BLaER1 treated with 17β-estradiol and CSF1 and Interleukin-3, amounts not matched to agents 10 nM and 100 nM (cell line): ENCODE measurements at regions not wholly inside any gene's neighbourhood (a gene's known extent, or its start where the extent isn't known, plus 50 kb on each side); places are given as distances from the start of the nearest gene placed in this dataset.

Experiments used
- H3K27ac ChIP-seq, 11 experiments: shearing (Covaris generic); formaldehyde crosslinking; 2 replicates each; pipeline ENCODE4 v1.8.1; 2022
- H3K27me3 ChIP-seq, 11 experiments: shearing (Covaris generic); formaldehyde crosslinking; 2 replicates each; pipeline ENCODE4 v1.8.1; 2022
- H3K36me3 ChIP-seq, 11 experiments: shearing (Covaris generic); formaldehyde crosslinking; 2 replicates each; pipeline ENCODE4 v1.8.1; 2022
- H3K4me1 ChIP-seq, 10 experiments: shearing (Covaris generic); formaldehyde crosslinking; 2 replicates each; pipeline ENCODE4 v1.8.1; 2022
- H3K4me2 ChIP-seq, 11 experiments: shearing (Covaris generic); formaldehyde crosslinking; 2 replicates each; pipeline ENCODE4 v1.8.1; 2022
- H3K4me3 ChIP-seq, 10 experiments: shearing (Covaris generic); formaldehyde crosslinking; 2 replicates each; pipeline ENCODE4 v1.8.1; 2022
- H3K9ac ChIP-seq, 11 experiments: shearing (Covaris generic); formaldehyde crosslinking; 2 replicates each; pipeline ENCODE4 v1.8.1; 2022
- H3K9me3 ChIP-seq, 11 experiments: shearing (Covaris generic); formaldehyde crosslinking; replicated peaks in 1 of 11; 2 replicates each; pipeline ENCODE4 v1.8.1; 2022
- H4K20me1 ChIP-seq, 11 experiments: shearing (Covaris generic); formaldehyde crosslinking; 2 replicates each; pipeline ENCODE4 v1.8.1; 2022
- Cebpa-rat ChIP-seq, 11 experiments: shearing (Covaris generic); IDR thresholded peaks; 2 replicates each; pipeline ENCODE4 v1.8.1; 2022

DNA sequence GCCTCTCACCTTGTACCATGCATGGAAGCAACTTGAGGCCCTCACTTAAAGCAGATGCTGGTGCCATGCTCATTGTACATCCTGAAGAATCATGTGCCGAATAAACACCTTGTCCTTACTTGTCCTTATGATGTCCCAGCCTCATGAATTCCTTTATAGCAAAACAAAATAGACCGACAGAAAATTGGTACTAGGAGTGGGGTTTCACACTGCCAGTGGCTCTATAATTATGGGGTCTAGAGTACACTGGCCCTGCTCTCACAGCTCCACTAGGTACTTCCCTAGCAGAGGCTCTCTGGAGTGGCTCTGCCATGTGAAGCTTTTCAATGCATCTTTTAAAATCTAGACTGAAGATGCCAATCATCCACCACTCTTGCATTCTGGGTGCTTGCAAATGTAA is 101.2 kb downstream of the HTR1B start:
- Histone ChIP-seq H3K4me1 (no peaks in the 10 kb centered on the region), H3K4me3 (no peak overlapping the region), H3K4me2 (no peak overlapping the region), H3K9ac (no peak overlapping the region), H4K20me1 (no peaks in the 10 kb centered on the region), H3K27me3 (no peaks in the 10 kb centered on the region), H3K27ac (no peak overlapping the region), H3K36me3 (no peaks in the 10 kb centered on the region), H3K9me3 (peaks cover 0 to 11% (median 0%) of the 10 kb centered on the region in 11 experiments; a peak in 2 of 22 replicates)
- TF ChIP-seq Cebpa-rat (IDR thresholded peaks at IDR 0.05) = no peak

DNA sequence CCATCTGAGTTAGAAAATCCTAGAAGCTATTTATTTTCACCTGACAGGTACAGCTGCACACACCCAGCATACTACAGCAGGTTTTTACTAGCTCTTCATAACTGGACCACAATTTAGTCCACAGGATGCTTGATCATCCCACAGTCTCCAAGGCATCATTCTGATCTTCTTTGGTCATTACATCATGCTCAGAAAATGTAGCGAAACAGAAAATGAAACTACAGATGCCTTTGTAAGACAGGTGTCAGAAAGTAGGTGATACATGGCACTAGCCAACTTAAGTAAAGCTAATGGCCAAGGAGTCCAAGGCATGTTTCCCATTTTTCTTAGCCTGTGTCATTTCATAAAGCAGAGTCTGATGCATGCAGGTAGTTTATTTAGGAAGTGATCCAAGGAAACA is 102.3 kb downstream of the HTR1B start:
- Histone ChIP-seq H3K4me3 (no peak overlapping the region), H3K36me3 (no peaks in the 10 kb centered on the region), H3K27me3 (no peaks in the 10 kb centered on the region), H3K4me1 (no peaks in the 10 kb centered on the region), H3K4me2 (no peak overlapping the region), H3K27ac (no peak overlapping the region), H3K9ac (no peak overlapping the region), H3K9me3 (peaks cover 0 to 11% (median 0%) of the 10 kb centered on the region in 11 experiments; a peak in 2 of 22 replicates), H4K20me1 (no peaks in the 10 kb centered on the region)
- TF ChIP-seq Cebpa-rat (IDR thresholded peaks at IDR 0.05) = no peak

DNA sequence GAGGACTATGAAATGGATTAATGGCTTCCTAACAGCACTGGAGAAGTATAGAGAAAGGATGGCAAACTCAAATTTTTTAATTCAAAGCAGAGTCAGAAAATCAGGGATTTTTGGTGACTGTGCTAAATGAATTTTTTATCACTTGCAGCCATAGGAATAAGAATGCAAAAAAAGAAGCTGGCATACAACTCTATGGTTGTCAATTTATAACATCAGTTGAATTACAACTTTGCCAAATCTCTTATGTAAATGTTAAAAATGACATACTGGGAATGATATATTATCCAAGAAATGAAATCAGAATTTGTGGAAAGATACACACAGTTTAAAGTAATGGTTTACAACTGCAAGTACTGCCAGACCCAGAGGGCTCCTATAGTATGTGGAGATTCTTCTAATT is 106.5 kb downstream of the HTR1B start:
- Histone ChIP-seq H3K4me2 (no peak overlapping the region), H3K27ac (no peak overlapping the region), H4K20me1 (no peaks in the 10 kb centered on the region), H3K4me3 (no peak overlapping the region), H3K27me3 (no peaks in the 10 kb centered on the region), H3K9me3 (peaks cover 0 to 3% (median 0%) of the 10 kb centered on the region in 11 experiments; a peak in 2 of 22 replicates), H3K4me1 (no peaks in the 10 kb centered on the region), H3K36me3 (no peaks in the 10 kb centered on the region), H3K9ac (no peak overlapping the region)
- no peak for TF ChIP-seq Cebpa-rat (IDR thresholded peaks at IDR 0.05)

DNA sequence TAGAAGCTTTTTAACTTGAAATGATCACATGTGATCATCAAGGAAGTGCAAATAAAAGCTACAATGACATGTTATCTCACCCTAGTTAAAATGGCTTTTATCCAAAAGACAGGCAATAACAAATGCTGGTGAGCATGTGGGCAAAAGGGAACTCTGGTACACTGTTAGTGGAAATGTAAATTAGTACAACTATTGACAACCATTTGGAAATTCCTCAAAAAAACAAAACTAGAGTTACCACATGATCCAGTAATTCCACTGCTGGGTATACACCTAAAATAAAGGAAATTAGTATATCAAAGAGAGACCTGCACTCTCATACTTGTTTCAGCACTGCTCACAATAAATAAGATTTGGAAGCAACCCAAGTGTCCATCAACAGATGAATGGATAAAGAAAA is 108.7 kb downstream of the HTR1B start:
- Histone ChIP-seq H3K4me3 (no peak overlapping the region), H3K9me3 (no peaks in the 10 kb centered on the region), H3K9ac (no peak overlapping the region), H3K27ac (no peak overlapping the region), H3K36me3 (no peaks in the 10 kb centered on the region), H3K4me2 (no peak overlapping the region), H3K27me3 (no peaks in the 10 kb centered on the region), H4K20me1 (no peaks in the 10 kb centered on the region), H3K4me1 (no peaks in the 10 kb centered on the region)
- TF ChIP-seq Cebpa-rat (IDR thresholded peaks at IDR 0.05) = no peak

DNA sequence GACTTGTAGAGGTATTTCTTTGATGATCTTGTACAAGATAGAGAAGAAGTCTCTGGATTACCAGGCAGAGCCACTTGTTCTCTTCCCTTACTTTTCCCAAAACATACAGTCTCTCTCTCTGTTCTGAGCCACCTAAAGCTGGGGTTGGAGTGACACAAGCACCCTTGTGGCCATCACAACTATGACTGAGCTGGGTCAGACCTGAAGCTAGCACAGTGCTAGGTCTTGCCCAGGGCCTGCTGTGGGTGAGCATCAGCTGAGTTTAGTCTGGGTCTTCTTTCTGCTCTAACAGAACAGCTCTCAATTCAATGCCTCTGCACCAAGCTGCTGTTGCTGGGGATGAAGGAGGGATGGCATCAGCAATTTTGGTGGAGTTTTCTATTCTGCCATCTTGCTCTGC is 110.2 kb downstream of the HTR1B start:
- TF ChIP-seq Cebpa-rat (IDR thresholded peaks at IDR 0.05) = no peak
- H3K36me3 ChIP-seq = no peaks in the 10 kb centered on the region
- no peaks in the 10 kb centered on the region for H4K20me1 ChIP-seq
- no peak overlapping the region for H3K4me3 ChIP-seq
- H3K27me3 ChIP-seq = no peaks in the 10 kb centered on the region
- no peak overlapping the region for H3K27ac ChIP-seq
- H3K4me1 ChIP-seq = no peaks in the 10 kb centered on the region
- no peaks in the 10 kb centered on the region for H3K9me3 ChIP-seq
- H3K4me2 ChIP-seq = no peak overlapping the region
- no peak overlapping the region for H3K9ac ChIP-seq

DNA sequence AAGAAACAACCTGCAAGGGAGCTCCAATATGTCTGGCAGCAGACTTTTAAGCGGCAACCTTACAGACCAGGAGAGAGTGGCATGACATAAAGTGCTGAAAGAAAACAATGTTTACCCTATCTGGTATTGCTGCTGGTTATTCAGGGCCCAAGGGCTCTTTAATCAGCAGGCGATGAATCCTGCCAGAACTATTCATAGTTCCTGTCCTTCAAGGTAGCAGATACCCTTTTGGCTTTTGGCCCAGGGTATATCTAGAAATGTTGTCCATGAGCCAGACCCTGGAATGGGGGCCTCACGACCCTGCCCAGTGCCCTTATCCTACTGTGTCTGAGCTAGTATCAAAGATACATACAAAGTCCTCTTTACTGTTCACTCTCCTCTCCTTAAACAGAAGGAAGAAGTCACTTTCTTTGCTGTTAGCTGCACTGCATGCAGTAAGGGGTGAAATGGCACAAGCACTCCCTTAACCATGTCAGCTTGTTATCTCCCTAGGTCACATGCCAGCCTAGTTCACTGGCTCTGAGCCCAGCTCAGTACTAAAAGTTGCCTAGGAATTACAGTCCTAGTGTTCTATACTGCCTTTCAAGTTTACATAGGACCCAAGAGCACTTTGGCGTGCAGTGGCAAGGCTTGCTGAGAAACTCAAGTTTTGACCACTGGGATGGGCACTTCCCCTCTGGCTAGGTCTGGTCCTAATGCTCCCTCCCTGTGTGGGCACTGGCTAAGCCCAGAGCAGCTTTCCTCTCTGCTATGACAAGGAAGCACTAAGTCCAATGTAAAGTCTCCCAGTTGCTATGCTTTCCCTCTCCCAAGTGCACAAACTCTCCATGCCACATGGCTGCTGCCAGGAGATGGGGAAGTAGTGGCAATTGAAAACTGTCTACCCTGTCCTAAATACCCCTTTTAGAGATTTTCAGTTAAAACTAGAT is 122.0 kb downstream of the HTR1B start:
- no peak overlapping the region for H3K4me2 ChIP-seq
- H3K4me1 ChIP-seq = no peaks in the 10 kb centered on the region
- TF ChIP-seq Cebpa-rat (IDR thresholded peaks at IDR 0.05) = no peak
- H3K36me3 ChIP-seq = no peaks in the 10 kb centered on the region
- no peaks in the 10 kb centered on the region for H3K27me3 ChIP-seq
- no peak overlapping the region for H3K4me3 ChIP-seq
- H3K9ac ChIP-seq = no peak overlapping the region
- H3K9me3 ChIP-seq = no peaks in the 10 kb centered on the region
- H4K20me1 ChIP-seq = no peaks in the 10 kb centered on the region
- no peak overlapping the region for H3K27ac ChIP-seq

DNA sequence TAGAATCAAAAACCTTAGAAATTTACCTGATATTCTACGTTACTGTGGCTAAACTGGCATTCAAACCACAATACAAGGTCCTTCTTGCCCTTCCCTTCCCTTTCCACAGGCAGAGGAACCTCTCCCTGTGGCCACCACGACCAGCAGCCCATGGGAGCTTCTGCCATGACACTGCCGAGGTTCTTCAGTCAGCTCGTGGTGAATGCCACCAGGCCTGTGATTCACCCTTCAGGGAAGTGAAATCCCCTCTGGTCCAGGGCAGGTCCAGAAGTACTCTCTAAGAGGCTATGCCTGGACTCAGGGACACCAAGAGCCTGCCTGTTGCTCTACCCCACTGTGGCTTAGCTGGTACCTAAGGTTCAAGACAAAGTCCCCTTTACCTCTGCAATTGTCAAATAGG is 123.0 kb downstream of the HTR1B start:
- Histone ChIP-seq H3K27ac (no peak overlapping the region), H3K9me3 (no peaks in the 10 kb centered on the region; a peak in 1 of 22 replicates)

DNA sequence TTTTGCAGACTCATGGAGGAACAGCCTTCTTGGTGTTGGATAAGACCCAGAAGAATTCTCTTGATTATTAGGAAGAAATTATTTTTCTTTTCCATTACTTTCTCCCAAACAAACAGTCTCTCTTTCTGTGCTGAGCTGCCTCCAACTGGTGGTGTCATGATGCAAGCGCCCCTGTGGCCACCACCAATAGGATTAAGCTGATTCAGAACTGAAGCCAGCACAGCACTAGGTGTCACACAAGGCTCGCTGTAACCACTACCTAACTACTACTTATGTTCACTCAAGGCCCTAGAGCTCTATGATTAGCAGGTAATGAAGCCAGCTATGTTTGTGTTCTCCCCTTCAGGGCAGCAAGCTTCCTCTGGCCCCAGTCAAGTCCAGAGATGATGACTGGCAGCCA is 123.4 kb downstream of the HTR1B start:
- Histone ChIP-seq H3K9me3 (peaks cover 0 to 3% (median under 1%) of the 10 kb centered on the region in 11 experiments; a peak in 4 of 22 replicates), H4K20me1 (no peaks in the 10 kb centered on the region), H3K36me3 (no peaks in the 10 kb centered on the region), H3K27ac (no peak overlapping the region), H3K9ac (no peak overlapping the region), H3K4me3 (no peak overlapping the region), H3K27me3 (no peaks in the 10 kb centered on the region), H3K4me1 (no peaks in the 10 kb centered on the region), H3K4me2 (no peak overlapping the region)
- no peak for TF ChIP-seq Cebpa-rat (IDR thresholded peaks at IDR 0.05)

More for the DNA sequence above, 123.0 kb downstream of the HTR1B start:
- H3K36me3 ChIP-seq = no peaks in the 10 kb centered on the region
- H4K20me1 ChIP-seq = no peaks in the 10 kb centered on the region
- H3K27me3 ChIP-seq = no peaks in the 10 kb centered on the region
- H3K4me3 ChIP-seq = no peak overlapping the region
- H3K4me1 ChIP-seq = no peaks in the 10 kb centered on the region
- H3K4me2 ChIP-seq = no peak overlapping the region
- no peak overlapping the region for H3K9ac ChIP-seq
- TF ChIP-seq Cebpa-rat (IDR thresholded peaks at IDR 0.05) = no peak

DNA sequence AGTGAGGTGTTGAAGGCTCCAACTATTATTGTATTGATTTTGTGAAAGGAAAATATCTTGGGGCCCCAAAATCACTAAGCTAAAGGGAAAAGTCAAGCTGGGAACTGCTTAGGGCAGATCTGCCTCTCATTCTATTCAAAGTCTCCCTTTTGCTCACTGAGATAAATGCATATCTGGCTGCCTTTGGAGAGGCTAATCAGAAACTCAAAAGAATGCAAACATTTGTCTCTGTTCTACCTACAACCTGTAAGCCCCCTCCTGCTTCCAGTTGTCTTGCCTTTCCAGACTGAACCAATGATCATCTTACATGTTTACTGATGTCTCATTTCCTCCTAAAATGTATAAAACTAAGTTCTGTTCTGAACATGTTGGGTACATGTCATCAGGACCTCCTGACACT is 125.9 kb downstream of the HTR1B start:
- Histone ChIP-seq H3K9ac (no peak overlapping the region), H3K4me2 (no peak overlapping the region), H3K4me3 (no peak overlapping the region), H3K4me1 (no peaks in the 10 kb centered on the region), H4K20me1 (no peaks in the 10 kb centered on the region), H3K9me3 (peaks cover 18 to 26% (median 22%) of the 10 kb centered on the region in 11 experiments), H3K27me3 (no peaks in the 10 kb centered on the region), H3K36me3 (no peaks in the 10 kb centered on the region), H3K27ac (no peak overlapping the region)
- no peak for TF ChIP-seq Cebpa-rat (IDR thresholded peaks at IDR 0.05)

DNA sequence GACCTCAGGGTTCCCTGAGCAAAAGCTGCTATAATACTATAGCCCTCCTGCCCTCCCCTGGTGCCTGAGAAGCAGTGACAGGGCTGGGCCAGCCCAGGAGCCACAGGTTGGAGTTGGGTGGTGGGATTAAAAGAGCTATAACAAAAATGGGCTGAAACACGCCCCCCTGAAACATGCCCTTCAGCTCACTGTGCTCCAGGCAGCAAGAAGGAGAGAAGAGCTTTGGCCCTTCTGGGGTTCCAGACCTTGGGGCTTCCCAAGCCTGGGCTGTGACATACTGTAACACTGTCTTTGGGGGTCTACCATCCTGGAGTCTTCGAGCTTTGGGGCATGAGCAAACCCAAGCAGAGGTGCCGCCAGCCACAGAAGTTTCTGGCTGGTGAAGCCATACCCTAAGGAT is 129.2 kb downstream of the HTR1B start:
- Histone ChIP-seq H3K9ac (no peak overlapping the region), H3K4me1 (no peaks in the 10 kb centered on the region), H4K20me1 (no peaks in the 10 kb centered on the region), H3K9me3 (peaks cover 18 to 26% (median 22%) of the 10 kb centered on the region in 11 experiments), H3K4me3 (no peak overlapping the region), H3K4me2 (no peak overlapping the region), H3K36me3 (no peaks in the 10 kb centered on the region), H3K27me3 (no peaks in the 10 kb centered on the region), H3K27ac (no peak overlapping the region)
- no peak for TF ChIP-seq Cebpa-rat (IDR thresholded peaks at IDR 0.05)
